BLaER1 (cell line): ENCODE measurements at regions not wholly inside any gene's neighbourhood (a gene's known extent, or its start where the extent isn't known, plus 50 kb on each side); places are given as distances from the start of the nearest gene placed in this dataset.
"Not testable (repeated sequence)": the region's sequence is repeated elsewhere in the genome, so short reads cannot be mapped to it uniquely, and the experiment has no call there.

Experiments
- H3K27ac ChIP-seq: shearing (Covaris generic); formaldehyde crosslinking; 2 replicates; pipeline ENCODE4 v1.8.1; 2022
- H3K27me3 ChIP-seq: shearing (Covaris generic); formaldehyde crosslinking; 2 replicates; pipeline ENCODE4 v1.8.1; 2022
- H3K36me3 ChIP-seq: shearing (Covaris generic); formaldehyde crosslinking; 2 replicates; pipeline ENCODE4 v1.8.1; 2022
- H3K4me1 ChIP-seq: shearing (Covaris generic); formaldehyde crosslinking; 2 replicates; pipeline ENCODE4 v1.8.1; 2022
- H3K4me2 ChIP-seq: shearing (Covaris generic); formaldehyde crosslinking; 2 replicates; pipeline ENCODE4 v1.8.1; 2022
- H3K4me3 ChIP-seq: shearing (Covaris generic); formaldehyde crosslinking; 2 replicates; pipeline ENCODE4 v1.8.1; 2022
- H3K9ac ChIP-seq: shearing (Covaris generic); formaldehyde crosslinking; 2 replicates; pipeline ENCODE4 v1.8.1; 2022
- H3K9me3 ChIP-seq: shearing (Covaris generic); formaldehyde crosslinking; 2 replicates; pipeline ENCODE4 v1.8.1; 2022
- H4K20me1 ChIP-seq: shearing (Covaris generic); formaldehyde crosslinking; 2 replicates; pipeline ENCODE4 v1.8.1; 2022
- Cebpa-rat ChIP-seq: shearing (Covaris generic); IDR thresholded peaks from 2 replicates; pipeline ENCODE4 v1.8.1; 2022

DNA sequence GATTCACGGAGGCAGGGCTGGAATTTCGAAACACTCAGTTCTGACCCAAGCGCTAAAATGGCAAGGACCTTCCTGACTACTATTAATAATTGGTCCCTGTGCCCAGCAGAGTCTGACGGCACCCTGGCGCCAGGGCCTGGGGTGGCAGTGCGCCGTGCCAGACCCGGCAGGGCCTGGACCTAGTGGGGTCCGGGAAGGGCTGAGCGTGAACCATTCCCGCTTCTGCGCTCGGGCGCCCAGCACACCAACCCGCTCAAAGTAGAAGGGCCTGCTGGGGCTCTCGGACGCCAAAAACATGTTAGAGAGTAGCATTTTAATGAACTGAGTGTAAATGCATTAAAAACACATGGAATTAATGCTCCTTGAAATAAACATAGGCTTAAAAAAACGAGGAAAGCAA is 346.7 kb upstream of the SFRP2 start:
- no peaks in the 10 kb centered on the region for H3K9me3 ChIP-seq
- H3K4me1 ChIP-seq: no peaks in the 10 kb centered on the region
- no peaks in the 10 kb centered on the region for H3K36me3 ChIP-seq
- no peak overlapping the region for H3K9ac ChIP-seq
- no peaks in the 10 kb centered on the region for H4K20me1 ChIP-seq
- H3K4me2 ChIP-seq: no peak overlapping the region
- H3K27ac ChIP-seq: no peak overlapping the region
- no peak for TF ChIP-seq Cebpa-rat
- no peaks in the 10 kb centered on the region for H3K27me3 ChIP-seq
- no peak overlapping the region for H3K4me3 ChIP-seq

DNA sequence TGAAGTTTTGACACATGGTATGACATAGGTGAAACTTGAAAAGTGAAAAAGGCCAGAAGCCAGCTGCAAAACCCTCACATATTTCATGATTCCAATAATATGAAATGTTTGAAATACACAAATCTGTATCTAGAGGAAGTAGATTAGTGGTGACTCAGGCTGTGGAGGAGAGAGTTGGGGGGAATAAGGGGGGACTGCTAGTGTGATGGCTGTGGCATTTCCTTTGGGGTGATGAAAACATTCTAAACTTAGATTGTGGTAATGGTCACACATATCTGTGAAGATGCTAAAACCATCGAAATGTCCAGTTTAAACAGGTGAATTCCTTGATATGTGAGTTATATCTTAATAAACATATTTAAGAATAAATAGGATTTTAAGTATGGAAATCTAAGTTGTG is 343.5 kb upstream of the SFRP2 start:
- Histone ChIP-seq H3K27ac (no peak overlapping the region), H3K9ac (no peak overlapping the region), H3K27me3 (no peaks in the 10 kb centered on the region), H3K9me3 (peaks cover under 1% of the 10 kb centered on the region; the same call in 1 of the 2 replicates), H3K4me2 (no peak overlapping the region), H3K4me3 (no peak overlapping the region), H4K20me1 (no peaks in the 10 kb centered on the region), H3K4me1 (no peaks in the 10 kb centered on the region), H3K36me3 (no peaks in the 10 kb centered on the region)
- TF ChIP-seq Cebpa-rat: no peak

- TF ChIP-seq Cebpa-rat: no peak
- Histone ChIP-seq H3K27ac (no peak overlapping the region), H3K36me3 (no peaks in the 10 kb centered on the region), H4K20me1 (no peaks in the 10 kb centered on the region), H3K4me2 (no peak overlapping the region), H3K4me1 (no peaks in the 10 kb centered on the region), H3K27me3 (no peaks in the 10 kb centered on the region), H3K9me3 (peaks cover 9% of the 10 kb centered on the region; the same call in 1 of the 2 replicates), H3K9ac (no peak overlapping the region), H3K4me3 (no peak overlapping the region)
These were observed 337.4 kb upstream of the SFRP2 start for GRCh38 chr4:154126276-154126675.

- no peak overlapping the region for H3K4me3 ChIP-seq
- H3K27ac ChIP-seq: no peak overlapping the region
- TF ChIP-seq Cebpa-rat: no peak
- H3K36me3 ChIP-seq: no peaks in the 10 kb centered on the region
- no peak overlapping the region for H3K9ac ChIP-seq
- no peaks in the 10 kb centered on the region for H4K20me1 ChIP-seq
- H3K4me2 ChIP-seq: no peak overlapping the region
- H3K27me3 ChIP-seq: no peaks in the 10 kb centered on the region
- peaks cover 9% of the 10 kb centered on the region; the same call in 1 of the 2 replicates for H3K9me3 ChIP-seq
- no peaks in the 10 kb centered on the region for H3K4me1 ChIP-seq
These were observed 336.5 kb upstream of the SFRP2 start for GRCh38 chr4:154125340-154125739.

DNA sequence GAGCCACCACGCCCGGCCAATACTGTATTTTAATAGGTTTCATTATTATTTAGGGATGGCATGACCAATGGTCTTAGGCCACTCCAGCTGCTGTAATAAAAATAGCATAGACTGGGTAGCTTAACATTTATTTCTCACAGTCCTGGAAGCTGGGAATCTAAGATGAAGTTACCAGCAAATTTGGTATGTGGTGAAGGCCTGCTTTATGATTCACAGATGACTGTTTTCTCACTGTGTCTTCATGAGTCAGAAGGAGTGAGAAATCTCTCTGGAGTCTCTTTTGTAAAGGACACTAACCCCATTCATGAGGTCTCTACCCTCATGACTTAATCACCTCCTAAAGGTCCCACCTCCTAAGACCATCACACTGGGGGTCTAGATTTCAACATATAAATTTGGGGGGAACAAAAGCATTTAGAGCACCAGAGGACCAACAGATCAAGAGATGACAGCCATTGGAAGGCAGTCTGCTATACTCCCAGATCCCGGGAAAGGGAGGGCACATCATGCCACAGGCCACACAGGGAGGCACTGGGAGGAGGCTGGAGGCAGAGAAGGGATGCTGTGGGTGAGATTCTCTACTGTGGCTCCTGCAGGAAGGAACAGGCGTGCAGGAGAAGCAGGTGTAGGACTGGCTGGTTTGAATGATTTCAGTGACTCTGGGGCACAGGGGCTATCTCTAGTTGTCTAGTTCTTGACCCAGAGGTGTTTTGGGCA is 335.8 kb upstream of the SFRP2 start:
- no peak for TF ChIP-seq Cebpa-rat
- peaks cover 9% of the 10 kb centered on the region; the same call in 1 of the 2 replicates for H3K9me3 ChIP-seq
- no peaks in the 10 kb centered on the region for H3K4me1 ChIP-seq
- no peak overlapping the region for H3K4me3 ChIP-seq
- no peak overlapping the region for H3K9ac ChIP-seq
- no peaks in the 10 kb centered on the region for H4K20me1 ChIP-seq
- no peaks in the 10 kb centered on the region for H3K36me3 ChIP-seq
- H3K4me2 ChIP-seq: no peak overlapping the region
- no peak overlapping the region for H3K27ac ChIP-seq
- no peaks in the 10 kb centered on the region for H3K27me3 ChIP-seq

DNA sequence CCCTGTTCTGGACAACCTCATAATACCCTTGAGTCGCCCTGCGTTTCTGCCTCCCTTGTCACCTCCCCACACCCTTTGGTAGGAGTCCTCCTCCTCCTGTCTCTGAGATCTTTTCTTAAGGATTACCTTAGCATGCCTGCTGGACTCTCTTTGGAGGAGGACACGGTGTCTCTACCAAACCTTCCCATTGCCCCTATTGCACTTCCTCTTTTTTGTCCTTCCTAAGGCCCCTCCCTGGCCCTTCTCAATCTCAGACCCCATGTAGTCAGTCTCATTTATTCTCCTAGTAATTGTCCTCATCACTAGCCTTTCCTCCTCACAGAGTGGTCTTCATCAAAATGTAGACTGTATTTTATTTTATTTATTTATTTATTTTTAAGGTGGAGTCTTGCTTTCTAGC is 335.0 kb upstream of the SFRP2 start:
- Histone ChIP-seq H3K9me3 (peaks cover 9% of the 10 kb centered on the region; the same call in 1 of the 2 replicates), H3K4me3 (no peak overlapping the region), H3K9ac (no peak overlapping the region), H3K27me3 (no peaks in the 10 kb centered on the region), H3K4me1 (no peaks in the 10 kb centered on the region), H3K4me2 (no peak overlapping the region), H3K36me3 (no peaks in the 10 kb centered on the region), H4K20me1 (no peaks in the 10 kb centered on the region), H3K27ac (no peak overlapping the region)
- no peak for TF ChIP-seq Cebpa-rat

DNA sequence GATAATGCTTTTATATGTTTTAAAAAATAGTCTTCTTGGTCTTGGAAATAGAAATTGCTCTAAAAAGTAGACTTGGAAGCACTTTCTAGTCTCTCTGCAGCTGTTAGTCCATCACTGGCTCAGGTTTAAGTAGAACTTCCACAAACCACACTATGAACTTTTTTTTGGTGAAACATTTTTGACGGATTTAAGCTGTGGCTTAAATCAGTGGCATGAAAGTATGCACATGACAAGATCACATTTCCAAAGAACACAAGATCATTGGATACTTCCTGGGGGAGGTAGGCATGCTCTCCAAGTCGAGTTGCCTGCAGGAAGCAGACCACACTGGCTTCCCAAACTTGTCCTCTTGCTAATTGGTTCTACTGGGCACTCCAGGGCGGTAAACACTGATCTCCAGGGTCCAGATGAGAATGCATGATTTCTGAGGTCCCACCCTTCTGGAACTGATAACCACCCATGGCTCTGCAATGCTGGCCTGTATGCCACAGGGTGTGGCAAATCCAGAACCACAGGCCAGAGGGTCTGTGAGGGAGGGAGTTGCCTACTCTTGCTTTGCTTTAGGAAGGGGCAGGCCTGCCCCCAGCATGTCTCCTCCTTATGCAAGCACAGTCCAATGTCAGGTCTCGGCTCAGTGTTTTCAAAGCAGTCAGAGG is 331.9 kb upstream of the SFRP2 start:
- no peaks in the 10 kb centered on the region for H4K20me1 ChIP-seq
- no peaks in the 10 kb centered on the region for H3K36me3 ChIP-seq
- no peaks in the 10 kb centered on the region for H3K9me3 ChIP-seq
- H3K9ac ChIP-seq: no peak overlapping the region
- H3K27ac ChIP-seq: no peak overlapping the region
- no peaks in the 10 kb centered on the region for H3K4me1 ChIP-seq
- H3K27me3 ChIP-seq: no peaks in the 10 kb centered on the region
- no peak for TF ChIP-seq Cebpa-rat
- H3K4me2 ChIP-seq: no peak overlapping the region
- no peak overlapping the region for H3K4me3 ChIP-seq

DNA sequence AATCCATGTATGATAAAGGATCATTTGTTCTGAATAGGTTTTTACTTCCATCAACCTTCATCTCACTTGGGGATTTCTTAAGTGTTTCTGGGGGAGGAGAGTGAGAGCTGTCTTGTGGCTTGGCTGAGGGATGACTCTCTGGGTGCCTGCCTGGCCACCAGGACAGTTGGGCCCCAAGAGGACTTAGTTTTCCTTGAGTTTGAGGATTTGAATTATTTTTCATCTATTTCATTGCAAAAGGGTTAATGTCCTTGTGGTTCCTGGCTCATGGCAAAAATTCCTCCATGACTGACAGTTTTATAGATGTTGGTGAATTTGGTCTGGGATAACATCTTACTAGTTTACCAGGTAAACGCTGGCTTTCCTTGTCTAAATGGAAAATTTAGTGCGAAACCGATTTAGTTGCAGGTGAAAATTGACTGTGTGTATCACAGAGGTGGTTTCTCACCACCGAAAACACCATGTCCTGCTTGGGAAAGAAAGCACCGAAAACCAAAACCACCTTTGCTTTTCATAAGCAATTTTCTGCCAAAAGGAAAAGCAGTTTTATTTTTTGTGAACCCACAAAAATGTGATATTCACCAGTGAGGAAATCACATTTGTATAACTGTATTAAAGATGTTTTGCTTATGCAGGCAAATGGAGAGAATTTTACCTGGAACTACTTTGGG is 331.3 kb upstream of the SFRP2 start:
- Histone ChIP-seq H3K36me3 (no peaks in the 10 kb centered on the region), H3K4me2 (no peak overlapping the region), H4K20me1 (no peaks in the 10 kb centered on the region), H3K9ac (no peak overlapping the region), H3K9me3 (no peaks in the 10 kb centered on the region), H3K27me3 (no peaks in the 10 kb centered on the region), H3K27ac (no peak overlapping the region), H3K4me3 (no peak overlapping the region), H3K4me1 (no peaks in the 10 kb centered on the region)
- no peak for TF ChIP-seq Cebpa-rat

DNA sequence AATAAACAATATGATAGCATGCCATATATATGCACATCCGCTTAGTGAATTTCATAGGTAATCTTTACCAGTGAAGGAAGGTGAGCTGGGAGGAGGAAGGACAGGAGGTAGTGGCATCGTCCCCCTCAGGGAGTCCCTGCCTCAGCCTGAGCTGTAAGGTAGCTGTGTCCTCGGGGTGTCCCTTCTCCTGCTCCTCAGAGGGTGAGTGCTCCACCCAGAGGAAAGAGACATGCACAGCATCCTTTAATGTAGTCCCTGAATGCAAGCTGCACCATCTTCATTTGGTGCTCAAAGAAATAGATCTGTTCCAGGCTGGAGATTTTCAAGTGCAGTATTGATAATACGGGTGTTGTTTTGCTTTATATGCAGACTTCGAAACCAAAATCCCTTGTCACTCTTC is 330.4 kb upstream of the SFRP2 start:
- H3K9ac ChIP-seq: no peak overlapping the region

DNA sequence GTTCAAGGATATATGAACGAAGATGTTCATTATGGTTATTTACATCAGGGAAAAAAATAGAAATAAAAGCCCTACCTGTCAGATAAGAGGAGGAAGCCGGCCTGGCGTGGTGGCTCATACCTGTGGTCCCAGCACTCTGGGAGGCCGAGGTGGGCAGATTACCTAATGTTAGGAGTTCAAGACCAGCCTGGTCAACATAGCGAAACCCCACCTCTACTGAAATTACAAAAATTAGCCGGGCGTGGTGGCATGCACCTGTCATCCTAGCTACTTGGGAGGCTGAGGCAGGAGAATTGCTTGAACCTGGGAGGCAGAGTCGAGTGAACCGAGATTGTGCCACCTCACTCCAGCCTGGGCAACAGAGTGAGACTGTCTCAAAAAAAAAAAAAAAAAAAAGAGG is 328.8 kb upstream of the SFRP2 start:
- H4K20me1 ChIP-seq, H3K9ac ChIP-seq, H3K27ac ChIP-seq, H3K27me3 ChIP-seq, H3K4me2 ChIP-seq, H3K4me3 ChIP-seq, H3K9me3 ChIP-seq, H3K36me3 ChIP-seq, H3K4me1 ChIP-seq: not testable (repeated sequence)

More for the DNA sequence above, 330.4 kb upstream of the SFRP2 start:
- H3K4me1 ChIP-seq: no peaks in the 10 kb centered on the region
- H3K9me3 ChIP-seq: no peaks in the 10 kb centered on the region
- no peak overlapping the region for H3K4me2 ChIP-seq
- no peaks in the 10 kb centered on the region for H4K20me1 ChIP-seq
- H3K36me3 ChIP-seq: no peaks in the 10 kb centered on the region
- TF ChIP-seq Cebpa-rat: no peak
- no peak overlapping the region for H3K4me3 ChIP-seq
- H3K27ac ChIP-seq: no peak overlapping the region
- no peaks in the 10 kb centered on the region for H3K27me3 ChIP-seq
